ENCODE measurements at regions not wholly inside any gene's neighbourhood (a gene's known extent, or its start where the extent isn't known, plus 50 kb on each side); places are given as distances from the start of the nearest gene placed in this dataset.

DNA sequence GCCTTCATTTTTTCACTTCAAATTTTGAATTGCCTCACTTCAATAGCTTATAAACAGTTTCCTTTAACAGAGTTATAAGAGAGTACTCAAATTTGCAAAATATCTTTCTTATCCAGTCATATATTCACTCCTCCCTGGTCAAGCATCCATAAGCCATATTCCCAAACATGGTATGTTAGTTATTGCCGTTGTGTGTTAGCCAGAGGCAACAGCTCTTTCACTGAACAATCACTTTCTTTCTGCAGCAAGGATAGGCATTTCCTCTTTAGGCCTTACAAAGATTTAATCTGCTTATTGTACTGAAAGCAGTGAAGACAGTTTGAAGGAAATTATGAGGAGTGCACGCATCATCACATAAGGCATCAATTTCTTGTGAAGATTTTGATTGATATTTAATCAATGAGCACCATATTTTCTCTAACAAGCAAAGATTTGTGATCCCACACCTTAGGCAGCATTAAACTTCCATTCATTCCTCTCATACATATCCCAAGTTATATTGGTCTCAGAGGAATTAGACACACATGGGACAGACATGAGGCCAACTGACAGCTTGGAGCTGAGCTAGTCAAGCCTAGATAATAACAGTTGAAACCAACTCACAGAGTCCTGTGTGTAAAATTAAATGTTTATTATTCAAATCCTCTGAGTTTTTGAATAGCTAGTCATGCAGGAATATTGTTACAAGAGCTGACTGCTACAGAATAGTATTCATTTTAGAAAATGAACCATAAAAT is 80.0 kb upstream of the EPHA6 start:
- TF ChIP-seq, protein P1, sequence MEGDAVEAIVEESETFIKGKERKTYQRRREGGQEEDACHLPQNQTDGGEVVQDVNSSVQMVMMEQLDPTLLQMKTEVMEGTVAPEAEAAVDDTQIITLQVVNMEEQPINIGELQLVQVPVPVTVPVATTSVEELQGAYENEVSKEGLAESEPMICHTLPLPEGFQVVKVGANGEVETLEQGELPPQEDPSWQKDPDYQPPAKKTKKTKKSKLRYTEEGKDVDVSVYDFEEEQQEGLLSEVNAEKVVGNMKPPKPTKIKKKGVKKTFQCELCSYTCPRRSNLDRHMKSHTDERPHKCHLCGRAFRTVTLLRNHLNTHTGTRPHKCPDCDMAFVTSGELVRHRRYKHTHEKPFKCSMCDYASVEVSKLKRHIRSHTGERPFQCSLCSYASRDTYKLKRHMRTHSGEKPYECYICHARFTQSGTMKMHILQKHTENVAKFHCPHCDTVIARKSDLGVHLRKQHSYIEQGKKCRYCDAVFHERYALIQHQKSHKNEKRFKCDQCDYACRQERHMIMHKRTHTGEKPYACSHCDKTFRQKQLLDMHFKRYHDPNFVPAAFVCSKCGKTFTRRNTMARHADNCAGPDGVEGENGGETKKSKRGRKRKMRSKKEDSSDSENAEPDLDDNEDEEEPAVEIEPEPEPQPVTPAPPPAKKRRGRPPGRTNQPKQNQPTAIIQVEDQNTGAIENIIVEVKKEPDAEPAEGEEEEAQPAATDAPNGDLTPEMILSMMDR (IDR thresholded peaks at IDR 0.05 in 4 of 5, conservative IDR thresholded peaks at IDR 0.05 in 1 of 5) = no peak
- no peak for TF ChIP-seq POLR2A (IDR thresholded peaks at IDR 0.05)

Data from gastrocnemius medialis (tissue), 4 donors.